Choroid plexus epithelial cell (primary cell): ENCODE measurements at regions not wholly inside any gene's neighbourhood (a gene's known extent, or its start where the extent isn't known, plus 50 kb on each side); places are given as distances from the start of the nearest gene placed in this dataset.
A peak's percentile ranks its signal among the peaks of the same experiment; 100 is the strongest.

Experiments used
- DNase-seq: peaks from one replicate; pipeline ENCODE4 v3.0.0-alpha.2; 2010; ENCODE audit warnings: low read depth
- H3K4me3 ChIP-seq: 2 replicates; pipeline ENCODE4 v1.5.1; 2011; ENCODE audit warnings: low read depth, mild to moderate bottlenecking, control low read depth, low read length, moderate library complexity
- TF ChIP-seq, protein P1 (sequence below): conservative IDR thresholded peaks from 2 replicates; pipeline ENCODE4 v1.5.1; 2011; ENCODE audit warnings: low read depth, mild to moderate bottlenecking, control low read depth, inconsistent platforms, low read length, moderate library complexity

DNA sequence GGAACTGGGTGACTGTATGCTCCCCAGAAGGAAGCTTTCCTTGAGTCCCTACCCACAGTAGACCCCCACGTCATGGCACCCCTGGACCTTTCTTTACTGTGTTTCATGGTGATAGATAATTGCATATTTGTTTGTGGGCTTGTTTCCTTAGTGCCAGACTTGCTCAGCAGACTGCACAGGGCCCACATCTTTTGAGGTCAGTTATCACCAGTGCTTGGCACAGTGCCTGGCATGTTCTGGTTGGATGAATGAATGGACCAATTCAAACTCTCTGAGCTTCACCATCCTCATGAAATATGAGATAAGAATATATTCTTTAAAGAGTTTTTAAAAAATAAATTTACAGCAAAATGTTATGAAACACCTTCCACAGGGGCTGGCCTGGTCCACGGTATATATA lies 78.4 kb upstream of the EMX2 start:
- no peak for DNase-seq
- H3K4me3 ChIP-seq: no peak overlapping the region
- TF ChIP-seq, protein P1, sequence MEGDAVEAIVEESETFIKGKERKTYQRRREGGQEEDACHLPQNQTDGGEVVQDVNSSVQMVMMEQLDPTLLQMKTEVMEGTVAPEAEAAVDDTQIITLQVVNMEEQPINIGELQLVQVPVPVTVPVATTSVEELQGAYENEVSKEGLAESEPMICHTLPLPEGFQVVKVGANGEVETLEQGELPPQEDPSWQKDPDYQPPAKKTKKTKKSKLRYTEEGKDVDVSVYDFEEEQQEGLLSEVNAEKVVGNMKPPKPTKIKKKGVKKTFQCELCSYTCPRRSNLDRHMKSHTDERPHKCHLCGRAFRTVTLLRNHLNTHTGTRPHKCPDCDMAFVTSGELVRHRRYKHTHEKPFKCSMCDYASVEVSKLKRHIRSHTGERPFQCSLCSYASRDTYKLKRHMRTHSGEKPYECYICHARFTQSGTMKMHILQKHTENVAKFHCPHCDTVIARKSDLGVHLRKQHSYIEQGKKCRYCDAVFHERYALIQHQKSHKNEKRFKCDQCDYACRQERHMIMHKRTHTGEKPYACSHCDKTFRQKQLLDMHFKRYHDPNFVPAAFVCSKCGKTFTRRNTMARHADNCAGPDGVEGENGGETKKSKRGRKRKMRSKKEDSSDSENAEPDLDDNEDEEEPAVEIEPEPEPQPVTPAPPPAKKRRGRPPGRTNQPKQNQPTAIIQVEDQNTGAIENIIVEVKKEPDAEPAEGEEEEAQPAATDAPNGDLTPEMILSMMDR: no peak

DNA sequence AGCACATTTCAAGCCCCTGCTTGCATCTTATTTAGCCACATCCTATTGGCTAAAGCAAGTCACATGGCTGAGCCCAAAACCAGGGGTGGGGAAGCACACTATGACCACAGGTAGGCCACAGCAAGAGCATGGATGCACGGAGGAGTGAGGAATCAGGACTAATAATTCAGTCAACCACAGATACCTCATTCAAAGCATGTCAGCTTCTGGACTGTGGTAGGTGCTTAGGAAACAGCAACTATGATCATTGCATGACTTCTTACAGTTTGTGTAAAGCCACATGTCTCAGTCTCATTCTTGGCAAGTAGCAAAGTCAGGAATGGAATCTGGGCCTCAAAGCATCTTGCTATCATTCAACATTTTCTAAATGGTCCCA lies 79.0 kb upstream of the EMX2 start:
- no peak for DNase-seq

DNA sequence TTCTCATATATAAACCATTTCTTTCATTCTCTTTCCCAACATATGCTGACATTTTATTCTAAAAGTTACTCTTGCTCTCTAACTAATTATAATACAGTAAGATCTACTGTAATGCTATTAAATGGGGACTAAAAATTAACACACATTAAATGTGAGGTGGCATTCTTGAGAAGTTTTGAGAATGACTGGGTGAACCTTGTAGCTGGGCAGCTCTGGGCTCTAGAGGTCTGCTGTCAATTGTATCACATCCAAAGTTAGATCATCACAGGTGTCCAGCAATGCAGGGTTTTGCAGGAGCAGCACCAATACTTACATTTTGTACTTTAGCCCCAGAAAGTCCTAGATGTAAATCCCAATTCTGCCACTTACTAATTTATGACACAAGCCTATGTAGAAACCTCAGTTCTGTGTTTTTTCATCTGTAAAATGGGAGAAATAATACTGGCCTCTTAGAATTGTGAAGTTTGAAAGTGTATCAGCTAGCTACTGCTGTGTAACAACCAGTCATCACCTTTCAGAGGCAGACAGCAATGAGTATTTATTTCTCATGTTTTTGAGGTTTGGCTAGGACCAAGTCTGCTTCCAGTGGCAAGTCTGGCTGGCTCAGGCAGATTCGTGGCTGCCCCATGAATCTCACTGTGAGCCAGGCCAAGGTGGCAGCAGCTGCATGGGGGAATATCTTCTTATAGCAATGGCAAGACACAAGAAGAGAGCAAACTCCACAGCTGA lies 79.6 kb upstream of the EMX2 start:
- TF ChIP-seq, protein P1: no peak
- no peak for DNase-seq

More for the DNA sequence above, 79.0 kb upstream of the EMX2 start:
- TF ChIP-seq, protein P1: no peak
- no peak overlapping the region for H3K4me3 ChIP-seq

DNA sequence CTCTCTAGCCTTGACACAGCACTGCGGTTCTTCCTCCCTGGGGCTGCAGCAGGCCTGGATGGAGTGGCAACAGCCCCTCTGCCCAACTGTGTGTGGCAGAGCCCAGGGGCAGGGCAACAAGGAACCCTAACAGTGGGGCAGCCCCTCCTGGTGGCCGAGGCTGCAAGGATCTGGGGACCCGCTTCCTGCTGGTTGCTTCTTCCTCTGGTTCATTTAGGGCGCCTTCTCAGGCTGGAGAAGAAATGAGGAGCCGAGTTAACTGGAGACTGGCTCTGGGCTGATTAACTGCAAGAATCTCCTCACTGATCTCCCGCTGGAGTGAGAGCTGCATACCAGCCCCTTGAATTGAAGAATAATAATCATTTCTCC lies 80.1 kb upstream of the EMX2 start:
- peak; percentile 19 for DNase-seq
- H3K4me3 ChIP-seq: no peak overlapping the region
- TF ChIP-seq, protein P1: peak; percentile 33

More for the DNA sequence above, 79.6 kb upstream of the EMX2 start:
- no peak overlapping the region for H3K4me3 ChIP-seq

DNA sequence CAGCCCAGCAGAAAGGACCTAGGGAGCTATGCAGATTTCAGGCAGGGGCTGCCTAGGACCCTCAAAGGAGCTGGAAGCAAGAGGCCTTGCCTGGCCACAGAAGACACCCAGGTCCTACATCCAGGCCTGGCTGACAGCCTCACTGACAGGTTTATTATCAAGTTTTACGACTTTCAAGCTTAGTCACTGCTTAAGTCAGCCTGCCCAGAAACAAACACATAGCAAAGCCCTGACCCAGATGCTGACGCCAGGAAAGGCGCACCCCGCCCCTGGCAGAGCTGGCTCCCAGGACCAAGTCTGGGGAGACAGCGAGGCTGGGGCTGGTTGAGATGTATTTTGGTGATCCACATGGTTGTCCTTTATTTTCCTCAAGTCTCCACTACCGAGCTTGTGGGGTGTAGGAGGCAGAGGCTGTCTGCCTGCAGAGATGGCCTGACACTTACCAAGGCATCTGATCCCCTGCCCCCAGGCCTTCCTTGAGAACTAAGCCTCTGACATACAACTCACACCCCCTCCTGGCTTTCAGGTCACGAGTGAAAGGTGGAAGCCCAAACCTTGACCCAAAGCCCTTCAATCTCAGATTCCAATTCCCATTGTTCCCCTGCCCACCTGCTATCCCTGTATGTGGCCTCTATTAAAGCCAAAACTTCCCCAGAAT lies 80.7 kb upstream of the EMX2 start:
- H3K4me3 ChIP-seq: no peak overlapping the region
- DNase-seq: peak; percentile 48
- TF ChIP-seq, protein P1: no peak

DNA sequence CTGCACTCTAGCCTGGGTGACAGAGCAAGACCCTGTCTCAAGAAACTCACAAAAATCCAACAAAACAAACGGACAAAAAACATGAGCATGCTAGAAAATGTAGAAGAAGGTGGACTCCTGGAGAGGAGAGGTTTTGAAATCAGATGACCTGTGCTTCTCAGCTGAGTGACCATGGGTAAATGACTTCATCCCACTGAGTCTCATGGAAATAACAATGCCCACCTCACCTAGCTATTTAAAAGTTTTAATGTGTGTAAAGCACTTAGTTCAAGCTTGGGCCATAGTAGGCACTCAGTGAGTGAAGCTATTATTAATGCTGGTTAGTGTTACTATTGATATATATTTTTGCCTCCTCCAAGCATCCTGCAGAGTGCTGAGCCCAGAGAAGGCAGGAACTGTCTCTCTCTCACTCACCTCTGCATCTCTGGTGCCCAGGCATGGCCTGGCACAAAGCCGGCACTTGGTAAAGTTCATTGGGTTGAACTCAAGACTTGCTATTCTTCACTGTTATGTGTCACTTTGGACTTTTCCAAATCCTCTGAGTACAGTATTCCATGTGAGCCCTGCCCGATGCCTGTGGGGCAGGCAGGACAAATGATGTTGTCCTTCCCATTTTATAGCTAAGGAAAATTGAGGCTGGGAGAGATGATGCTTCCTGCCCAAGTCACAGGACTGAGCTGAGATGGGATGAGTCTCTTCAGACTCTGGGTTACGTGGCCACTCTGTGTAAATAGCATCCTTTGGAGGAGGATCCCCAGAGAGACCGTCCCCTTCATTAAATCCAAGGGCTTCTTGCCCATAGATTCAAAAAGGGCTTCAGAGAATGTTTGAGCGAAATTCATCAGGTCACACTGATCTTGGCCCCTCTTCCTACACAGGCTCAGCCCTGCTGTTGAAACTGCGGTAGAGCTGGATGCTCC lies 81.4 kb upstream of the EMX2 start:
- no peak for DNase-seq
- H3K4me3 ChIP-seq: no peak overlapping the region

More for the DNA sequence above, 81.4 kb upstream of the EMX2 start:
- TF ChIP-seq, protein P1: no peak
